ENCODE measurements at regions not wholly inside any gene's neighbourhood (a gene's known extent, or its start where the extent isn't known, plus 50 kb on each side); places are given as distances from the start of the nearest gene placed in this dataset.
A peak's percentile ranks its signal among the peaks of the same experiment; 100 is the strongest.

- in situ Hi-C loops (cut with HindIII; ENCODE audit: low pct_unique_long_range_greater_than_20kb, low sequenced_read_pairs) = no loop called here
- no peak for DNase-seq (ENCODE audit: low read depth in 1 of 2, low spot score in 1 of 2)
- TF ChIP-seq JUND (IDR thresholded peaks at IDR 0.05; ENCODE audit: low read depth) = no peak
Measured at GRCh38 chr4:175871774-175872405, 59.8 kb upstream of the GPM6A start.

GRCh38 chr4:175873707-175874106 is 61.6 kb upstream of the GPM6A start:
- TF ChIP-seq JUND (IDR thresholded peaks at IDR 0.05; ENCODE audit: low read depth) = no peak
- no peak for DNase-seq (ENCODE audit: low read depth in 1 of 2, low spot score in 1 of 2)
- in situ Hi-C loops (cut with HindIII; ENCODE audit: low pct_unique_long_range_greater_than_20kb, low sequenced_read_pairs) = no loop called here

GRCh38 chr4:175874306-175874705 is 62.2 kb upstream of the GPM6A start:
- peak in 1 of 2 experiments; percentile 12 for DNase-seq (ENCODE audit: low read depth in 1 of 2, low spot score in 1 of 2)
- in situ Hi-C loops (cut with HindIII; ENCODE audit: low pct_unique_long_range_greater_than_20kb, low sequenced_read_pairs) = no loop called here
- TF ChIP-seq JUND (IDR thresholded peaks at IDR 0.05; ENCODE audit: low read depth) = no peak

- in situ Hi-C loops (cut with HindIII; ENCODE audit: low pct_unique_long_range_greater_than_20kb, low sequenced_read_pairs) = no loop called here
- TF ChIP-seq JUND (IDR thresholded peaks at IDR 0.05; ENCODE audit: low read depth) = no peak
- no peak for DNase-seq (ENCODE audit: low read depth in 1 of 2, low spot score in 1 of 2)
Measured at GRCh38 chr4:175875993-175876771, 64.1 kb upstream of the GPM6A start.

- no peak for DNase-seq (ENCODE audit: low read depth in 1 of 2, low spot score in 1 of 2)
- in situ Hi-C loops (cut with HindIII; ENCODE audit: low pct_unique_long_range_greater_than_20kb, low sequenced_read_pairs) = no loop called here
- TF ChIP-seq JUND (IDR thresholded peaks at IDR 0.05; ENCODE audit: low read depth) = no peak
Measured at GRCh38 chr4:175882891-175883290, 70.8 kb upstream of the GPM6A start.

GRCh38 chr4:175884048-175884447 is 72.0 kb upstream of the GPM6A start:
- no peak for TF ChIP-seq JUND (IDR thresholded peaks at IDR 0.05; ENCODE audit: low read depth)
- in situ Hi-C loops (cut with HindIII; ENCODE audit: low pct_unique_long_range_greater_than_20kb, low sequenced_read_pairs) = no loop called here
- DNase-seq (ENCODE audit: low read depth in 1 of 2, low spot score in 1 of 2) = no peak

GRCh38 chr4:175891231-175891630 is 79.2 kb upstream of the GPM6A start:
- in situ Hi-C loops (cut with HindIII; ENCODE audit: low pct_unique_long_range_greater_than_20kb, low sequenced_read_pairs) = no loop called here
- no peak for TF ChIP-seq JUND (IDR thresholded peaks at IDR 0.05; ENCODE audit: low read depth)
- no peak for DNase-seq (ENCODE audit: low read depth in 1 of 2, low spot score in 1 of 2)

- TF ChIP-seq JUND (IDR thresholded peaks at IDR 0.05; ENCODE audit: low read depth) = no peak
- DNase-seq (ENCODE audit: low read depth in 1 of 2, low spot score in 1 of 2) = peak in 1 of 2 experiments; percentile 45
- in situ Hi-C loops (cut with HindIII; ENCODE audit: low pct_unique_long_range_greater_than_20kb, low sequenced_read_pairs) = no loop called here
Measured at GRCh38 chr4:175891851-175892250, 79.8 kb upstream of the GPM6A start.

- in situ Hi-C loops (cut with HindIII; ENCODE audit: low pct_unique_long_range_greater_than_20kb, low sequenced_read_pairs) = no loop called here
- no peak for DNase-seq (ENCODE audit: low read depth in 1 of 2, low spot score in 1 of 2)
- TF ChIP-seq JUND (IDR thresholded peaks at IDR 0.05; ENCODE audit: low read depth) = no peak
Measured at GRCh38 chr4:175905925-175906324, 93.9 kb upstream of the GPM6A start.

GRCh38 chr4:175906384-175906783 is 94.3 kb upstream of the GPM6A start:
- no peak for DNase-seq (ENCODE audit: low read depth in 1 of 2, low spot score in 1 of 2)
- no peak for TF ChIP-seq JUND (IDR thresholded peaks at IDR 0.05; ENCODE audit: low read depth)
- in situ Hi-C loops (cut with HindIII; ENCODE audit: low pct_unique_long_range_greater_than_20kb, low sequenced_read_pairs) = no loop called here

- TF ChIP-seq JUND (IDR thresholded peaks at IDR 0.05; ENCODE audit: low read depth) = no peak
- no peak for DNase-seq (ENCODE audit: low read depth in 1 of 2, low spot score in 1 of 2)
- in situ Hi-C loops (cut with HindIII; ENCODE audit: low pct_unique_long_range_greater_than_20kb, low sequenced_read_pairs) = no loop called here
Measured at GRCh38 chr4:175910700-175911099, 98.6 kb upstream of the GPM6A start.

- in situ Hi-C loops (cut with HindIII; ENCODE audit: low pct_unique_long_range_greater_than_20kb, low sequenced_read_pairs) = no loop called here
- TF ChIP-seq JUND (IDR thresholded peaks at IDR 0.05; ENCODE audit: low read depth) = no peak
- no peak for DNase-seq (ENCODE audit: low read depth in 1 of 2, low spot score in 1 of 2)
Measured at GRCh38 chr4:175916626-175917351, 104.7 kb upstream of the GPM6A start.

- DNase-seq (ENCODE audit: low read depth in 1 of 2, low spot score in 1 of 2) = no peak
- TF ChIP-seq JUND (IDR thresholded peaks at IDR 0.05; ENCODE audit: low read depth) = no peak
- in situ Hi-C loops (cut with HindIII; ENCODE audit: low pct_unique_long_range_greater_than_20kb, low sequenced_read_pairs) = no loop called here
Measured at GRCh38 chr4:175927121-175927520, 115.1 kb upstream of the GPM6A start.

Measured in T47D (cell line).